GM12878 (cell line): ENCODE measurements at regions not wholly inside any gene's neighbourhood (a gene's known extent, or its start where the extent isn't known, plus 50 kb on each side); places are given as distances from the start of the nearest gene placed in this dataset.

Experiments
- POLR2AphosphoS5 ChIP-seq: IDR thresholded peaks from 2 replicates; pipeline ENCODE4 v1.6.1; 2011; ENCODE audit warnings: mild to moderate bottlenecking, low read length, inconsistent platforms
- SPI1 ChIP-seq: IDR thresholded peaks from 2 replicates; pipeline ENCODE4 v1.6.1; 2011; ENCODE audit warnings: low read depth, mild to moderate bottlenecking, low read length, moderate library complexity, borderline replicate concordance; ENCODE audit not compliant: insufficient read depth

DNA sequence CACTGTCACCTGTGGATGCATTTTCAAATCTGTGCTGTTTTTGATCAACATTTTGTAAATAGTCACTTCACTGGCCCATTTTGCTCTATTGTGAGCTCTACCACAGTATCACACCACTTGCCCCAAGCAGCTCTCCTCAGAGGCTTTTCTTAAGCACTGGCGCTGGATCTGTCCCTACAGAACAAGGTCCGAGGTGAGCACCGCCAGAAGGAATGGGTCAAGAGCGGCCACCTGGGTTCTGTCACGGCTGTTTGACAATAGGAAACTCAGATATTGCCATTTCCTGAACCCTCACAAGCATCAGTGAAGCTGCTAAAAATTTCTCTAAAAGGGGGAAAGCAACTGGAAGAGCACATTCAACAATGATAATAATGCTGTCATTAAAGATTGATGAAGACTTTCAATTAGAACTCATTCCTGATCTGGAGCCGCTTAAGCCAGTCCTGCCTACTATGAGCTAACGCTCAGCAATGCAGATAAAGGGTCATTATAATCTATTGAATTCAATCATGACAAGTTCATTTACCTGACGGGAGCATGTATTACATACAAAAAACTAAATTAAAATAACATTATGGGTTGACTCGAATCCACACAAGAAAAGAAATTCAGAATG is 514.0 kb downstream of the GALR1 start:
- TF ChIP-seq POLR2AphosphoS5, result no peak
- TF ChIP-seq SPI1, result no peak
